HG03280 (cell line): ENCODE measurements at regions not wholly inside any gene's neighbourhood (a gene's known extent, or its start where the extent isn't known, plus 50 kb on each side); places are given as distances from the start of the nearest gene placed in this dataset.

Source experiments
- ATAC-seq: cut with Tn5 transposase; IDR thresholded peaks from one replicate; pipeline ENCODE4 v1.9.1; 2021; ENCODE audit warnings: mild to moderate bottlenecking, moderate library complexity; ENCODE audit not compliant: unreplicated experiment

- ATAC-seq = no peak
Measured at GRCh38 chr2:226066391-226066790, 666.9 kb downstream of the NYAP2 start.

- ATAC-seq = no peak
Measured at GRCh38 chr2:226064932-226065570, 665.5 kb downstream of the NYAP2 start.

GRCh38 chr2:226063704-226064440 lies 664.4 kb downstream of the NYAP2 start:
- no peak for ATAC-seq

DNA sequence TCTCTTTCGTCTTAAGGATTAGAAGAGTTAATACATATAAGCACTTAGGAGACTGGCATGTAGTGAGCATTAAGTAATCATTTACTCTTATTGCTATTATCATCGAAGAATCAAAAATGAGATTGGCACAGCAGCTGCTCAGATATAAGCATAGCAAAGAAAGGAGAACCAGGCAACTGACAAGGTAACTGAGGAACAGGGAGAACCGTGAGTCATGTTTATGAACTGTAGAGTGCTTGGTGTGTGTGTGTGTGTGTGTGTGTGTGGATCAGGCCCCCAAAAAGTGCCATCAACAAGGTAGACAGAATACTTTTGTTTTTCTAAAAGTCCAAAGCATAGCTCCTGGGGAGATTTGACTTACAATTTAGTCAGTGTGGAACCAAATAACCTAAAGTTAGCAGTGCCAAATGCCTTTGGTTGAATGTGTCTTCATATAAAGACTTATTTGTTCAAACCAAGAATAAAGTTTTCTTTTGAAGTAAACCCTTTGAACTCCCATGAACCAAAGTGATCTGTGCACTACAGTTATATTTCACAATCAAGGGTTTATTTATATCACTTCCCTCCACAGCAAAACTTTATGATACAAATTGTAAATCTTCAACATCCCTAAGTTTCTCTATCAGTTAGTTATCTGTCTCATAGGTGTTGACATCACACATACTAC lies 660.6 kb downstream of the NYAP2 start:
- no peak for ATAC-seq

- ATAC-seq = no peak
Measured at GRCh38 chr2:226057914-226058313, 658.4 kb downstream of the NYAP2 start.

DNA sequence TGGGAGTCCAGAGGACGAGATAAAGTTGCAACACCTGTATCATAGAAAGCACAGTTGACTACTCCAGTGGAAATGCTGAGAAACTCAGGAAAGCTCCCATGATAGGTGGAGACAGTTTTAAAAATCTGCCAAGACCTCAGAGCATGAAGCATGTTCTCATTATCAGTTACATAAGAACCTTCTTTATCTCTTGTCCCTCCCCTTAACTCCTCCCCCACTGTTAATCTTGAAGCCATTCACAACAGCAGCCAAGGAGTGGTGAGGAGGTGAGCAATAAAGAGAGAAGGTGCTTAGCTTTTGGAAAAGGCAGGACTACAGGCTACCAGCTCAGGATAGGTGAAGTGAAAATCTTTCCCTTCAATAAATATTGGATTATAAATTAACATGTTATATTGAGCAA lies 657.9 kb downstream of the NYAP2 start:
- ATAC-seq = no peak

- no peak for ATAC-seq
Measured at GRCh38 chr2:226052772-226053416, 653.4 kb downstream of the NYAP2 start.

DNA sequence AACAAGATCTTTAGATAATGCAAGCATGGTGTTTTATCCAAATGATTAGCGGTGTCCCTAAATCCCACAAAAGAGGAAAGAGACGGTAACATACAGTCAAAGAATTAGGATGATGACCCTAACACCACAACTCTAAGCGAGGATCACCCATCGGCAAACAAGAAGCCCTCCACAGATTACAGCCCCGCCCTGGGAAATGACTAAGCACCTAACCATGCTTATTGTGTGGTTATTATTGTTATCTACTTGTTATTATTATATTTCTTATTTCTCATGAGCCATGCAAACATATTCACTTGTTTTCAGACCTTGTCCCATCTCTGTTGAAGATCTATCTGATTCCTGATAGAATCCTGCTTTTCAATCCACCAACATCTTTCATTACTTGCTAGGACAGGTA lies 651.3 kb downstream of the NYAP2 start:
- no peak for ATAC-seq

DNA sequence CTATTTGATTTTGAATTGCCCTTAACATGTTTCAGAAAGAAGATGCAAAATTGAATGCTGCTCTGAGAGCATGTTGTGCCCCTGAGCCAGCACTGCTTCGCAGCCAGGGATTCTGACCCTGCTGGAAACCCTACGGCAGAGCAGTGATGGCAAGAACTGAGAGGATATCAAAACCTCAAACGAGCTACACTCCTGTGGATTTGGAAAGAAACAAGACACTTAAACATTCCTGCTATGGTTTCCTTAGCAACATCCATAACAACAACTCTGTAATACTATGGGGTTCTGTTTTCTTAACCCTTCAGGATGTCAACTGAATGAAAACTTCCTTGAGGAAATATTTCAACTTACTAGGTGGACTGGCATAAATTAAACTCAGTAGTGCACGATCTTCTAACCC lies 649.1 kb downstream of the NYAP2 start:
- ATAC-seq = no peak

DNA sequence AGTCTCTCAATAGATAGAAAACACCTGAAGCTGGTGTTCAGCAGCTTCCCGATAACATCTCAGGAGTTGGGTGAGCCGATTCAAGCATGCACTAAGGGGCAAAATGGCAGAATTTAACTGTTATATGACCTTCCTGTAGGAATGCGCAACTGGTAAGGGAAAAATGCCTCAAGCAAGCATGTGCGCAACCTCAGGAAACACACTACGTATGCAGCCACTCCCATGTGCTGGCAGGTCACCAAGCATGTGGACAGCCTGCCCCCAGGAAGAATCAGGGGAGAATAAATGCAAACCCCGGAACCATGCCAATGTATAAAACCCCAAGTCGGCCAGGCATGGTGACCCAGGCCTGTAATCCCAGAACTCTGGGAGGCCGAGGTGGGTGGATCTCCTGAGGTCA lies 645.6 kb downstream of the NYAP2 start:
- no peak for ATAC-seq

DNA sequence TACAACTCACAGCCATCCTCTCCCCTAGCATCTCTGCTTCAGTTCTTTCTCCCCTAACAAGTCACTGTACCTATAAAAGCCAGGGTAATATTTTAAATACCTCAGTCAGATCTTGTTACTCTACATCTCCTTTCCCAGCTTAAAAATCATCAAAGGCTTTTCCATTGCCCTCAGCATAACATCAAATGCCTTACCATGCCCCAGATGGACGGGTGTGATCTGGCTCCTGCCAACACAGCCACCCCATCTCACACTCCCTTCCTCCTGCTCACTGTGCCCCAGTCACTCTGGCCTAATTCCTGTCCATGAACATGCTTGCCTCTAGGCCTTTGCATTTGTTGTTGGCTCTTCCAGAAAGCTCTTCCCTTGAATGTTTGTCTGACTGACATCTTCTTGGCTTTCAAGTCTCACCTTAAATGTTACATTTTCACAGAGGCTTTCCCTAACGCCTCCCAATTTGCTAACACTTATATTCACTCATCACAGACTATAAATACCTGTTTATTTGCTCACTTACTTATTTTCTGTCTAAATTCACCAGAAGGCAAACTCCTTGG lies 640.9 kb downstream of the NYAP2 start:
- no peak for ATAC-seq

- ATAC-seq = no peak
Measured at GRCh38 chr2:226037526-226037925, 638.0 kb downstream of the NYAP2 start.

GRCh38 chr2:226031647-226032501 lies 632.4 kb downstream of the NYAP2 start:
- no peak for ATAC-seq

DNA sequence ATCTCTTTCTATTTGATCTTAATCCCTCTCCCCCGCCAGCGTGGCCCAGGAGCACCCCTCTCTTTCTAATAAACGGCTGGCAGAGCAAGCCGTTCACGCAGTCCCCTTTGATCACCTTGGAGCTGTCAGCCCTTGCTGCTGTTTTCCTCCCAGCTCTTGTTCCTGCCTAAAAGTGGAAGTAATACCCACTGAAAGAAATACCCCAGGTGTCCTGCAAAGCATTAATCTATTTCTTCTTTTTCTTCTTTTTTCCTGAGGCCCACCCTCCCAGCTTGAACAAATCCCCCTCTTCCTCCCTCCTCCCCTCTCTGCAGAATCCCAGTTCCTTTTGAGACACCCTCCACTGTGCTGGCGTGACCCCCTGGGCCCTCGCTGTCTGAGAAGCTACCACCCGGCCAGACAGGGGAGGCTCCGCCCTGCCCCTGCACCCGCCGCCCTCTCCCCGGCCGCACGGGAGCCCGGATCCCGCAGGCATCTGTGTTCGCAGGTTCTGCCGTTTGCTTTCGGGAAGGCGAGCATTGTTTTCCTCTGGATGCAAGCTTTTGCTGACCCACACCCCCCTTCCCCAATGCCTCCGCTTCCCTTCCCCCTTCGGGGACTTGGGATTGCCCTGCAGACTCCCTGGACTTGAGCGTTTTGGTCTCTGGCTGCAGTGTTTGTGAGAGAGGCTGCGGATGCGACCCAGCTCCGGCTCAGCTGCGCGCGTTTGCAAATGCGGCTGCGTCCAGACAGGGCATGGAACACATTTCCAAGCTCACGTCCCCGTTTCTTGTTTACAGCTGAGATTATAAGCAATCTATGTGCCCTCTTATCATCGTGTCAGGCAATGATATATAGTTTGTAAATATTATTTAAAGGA lies 631.5 kb downstream of the NYAP2 start:
- ATAC-seq = no peak

- no peak for ATAC-seq
Measured at GRCh38 chr2:226030369-226030768, 630.9 kb downstream of the NYAP2 start.

GRCh38 chr2:226023946-226024345 lies 624.4 kb downstream of the NYAP2 start:
- ATAC-seq = no peak

GRCh38 chr2:226023383-226023782 lies 623.9 kb downstream of the NYAP2 start:
- ATAC-seq = no peak

GRCh38 chr2:226020956-226021355 lies 621.4 kb downstream of the NYAP2 start:
- no peak for ATAC-seq

DNA sequence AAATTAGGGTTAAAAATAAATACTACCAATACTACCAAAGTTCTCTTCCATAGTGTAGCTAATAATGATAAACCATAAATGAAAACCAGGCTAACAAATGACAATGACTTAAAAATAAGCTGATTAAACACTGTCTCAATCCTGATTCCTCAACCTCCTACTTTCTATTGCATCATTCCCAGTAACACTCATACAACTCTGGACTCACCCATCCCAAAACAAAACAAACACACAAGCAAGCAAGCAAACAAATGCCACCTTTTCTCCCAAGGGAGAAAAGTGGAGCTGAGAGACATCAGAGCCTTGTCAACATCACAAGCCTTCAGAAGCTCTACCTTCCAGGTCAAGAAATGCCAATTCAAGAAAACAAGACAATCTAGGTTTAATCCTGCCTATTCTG lies 620.7 kb downstream of the NYAP2 start:
- no peak for ATAC-seq

DNA sequence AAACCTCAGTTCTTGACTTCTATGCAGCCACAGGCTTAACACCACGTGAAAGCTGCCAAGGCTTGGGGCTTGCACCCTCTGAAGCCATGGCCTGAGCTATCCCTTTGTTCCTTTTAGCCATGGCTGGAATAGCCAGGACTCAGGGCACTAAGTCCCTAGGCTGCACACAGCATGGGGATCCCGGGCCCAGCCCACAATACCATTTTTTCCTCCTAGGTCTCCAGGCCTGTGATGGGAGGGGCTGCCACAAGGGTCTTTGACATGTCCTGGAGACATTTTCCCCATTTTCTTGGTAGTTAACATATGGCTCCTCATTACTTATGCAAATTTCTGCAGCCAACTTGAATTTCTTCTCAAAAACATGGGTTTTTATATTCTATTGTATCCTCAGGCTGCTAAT lies 619.1 kb downstream of the NYAP2 start:
- ATAC-seq = no peak
